ENCODE measurements at regions not wholly inside any gene's neighbourhood (a gene's known extent, or its start where the extent isn't known, plus 50 kb on each side); places are given as distances from the start of the nearest gene placed in this dataset.
"Not testable (repeated sequence)": the region's sequence is repeated elsewhere in the genome, so short reads cannot be mapped to it uniquely, and the experiment has no call there.

GRCh38 chr20:30484009-30484748 lies 773.3 kb upstream of the DEFB115 start:
- DNase-seq = no peak

- DNase-seq = no peak
Observed at GRCh38 chr20:30484749-30485070, 772.8 kb upstream of the DEFB115 start.

GRCh38 chr20:30485331-30486102 lies 771.9 kb upstream of the DEFB115 start:
- DNase-seq = no peak

GRCh38 chr20:30486103-30486478 lies 771.4 kb upstream of the DEFB115 start:
- no peak for DNase-seq

- not testable (repeated sequence) for DNase-seq
Observed at GRCh38 chr20:30487461-30487860, 770.0 kb upstream of the DEFB115 start.

GRCh38 chr20:30487947-30488926 lies 769.2 kb upstream of the DEFB115 start:
- no peak for DNase-seq

- no peak for DNase-seq
Observed at GRCh38 chr20:30488941-30489613, 768.4 kb upstream of the DEFB115 start.

GRCh38 chr20:30489614-30490003 lies 767.9 kb upstream of the DEFB115 start:
- no peak for DNase-seq

- DNase-seq = no peak
Observed at GRCh38 chr20:30491016-30491415, 766.4 kb upstream of the DEFB115 start.

GRCh38 chr20:30496656-30497055 lies 760.8 kb upstream of the DEFB115 start:
- DNase-seq = not testable (repeated sequence)

- DNase-seq = not testable (repeated sequence)
Observed at GRCh38 chr20:30497191-30497590, 760.3 kb upstream of the DEFB115 start.

GRCh38 chr20:30499123-30499522 lies 758.3 kb upstream of the DEFB115 start:
- no peak for DNase-seq

GRCh38 chr20:30499716-30500446 lies 757.6 kb upstream of the DEFB115 start:
- not testable (repeated sequence) for DNase-seq

- DNase-seq = not testable (repeated sequence)
Observed at GRCh38 chr20:30500447-30500820, 757.0 kb upstream of the DEFB115 start.

GRCh38 chr20:30500829-30501440 lies 756.5 kb upstream of the DEFB115 start:
- DNase-seq = no peak

- no peak for DNase-seq
Observed at GRCh38 chr20:30502670-30503069, 754.8 kb upstream of the DEFB115 start.

- not testable (repeated sequence) for DNase-seq
Observed at GRCh38 chr20:30503204-30503603, 754.3 kb upstream of the DEFB115 start.

GRCh38 chr20:30503992-30504570 lies 753.4 kb upstream of the DEFB115 start:
- no peak for DNase-seq

GRCh38 chr20:30505566-30505965 lies 751.9 kb upstream of the DEFB115 start:
- DNase-seq = no peak

- no peak for DNase-seq
Observed at GRCh38 chr20:30506100-30506499, 751.4 kb upstream of the DEFB115 start.

- DNase-seq = not testable (repeated sequence)
Observed at GRCh38 chr20:30508382-30508781, 749.1 kb upstream of the DEFB115 start.
